Tibial nerve (tissue), 4 donors: ENCODE measurements at regions not wholly inside any gene's neighbourhood (a gene's known extent, or its start where the extent isn't known, plus 50 kb on each side); places are given as distances from the start of the nearest gene placed in this dataset.

ENCODE experiments used
- DNase-seq, 2 donors: peaks; one replicate each; pipeline ENCODE4 v3.0.0-alpha.2; 2019; ENCODE audit warnings: low spot score in 2 of 2
- H3K27ac ChIP-seq, 4 donors: fragments of 200-600 bp; sonication (generic) in 3 of 4; one replicate each; pipeline ENCODE4 v1.5.1; 2017 to 2019; ENCODE audit warnings: mild to moderate bottlenecking in 1 of 4
- H3K27me3 ChIP-seq, 2 donors: fragments of 200-600 bp; sonication (generic) in 1 of 2; one replicate each; pipeline versions ENCODE4 v1.5.1 to v1.6.0; 2017 to 2019
- H3K36me3 ChIP-seq, 3 donors: fragments of 200-600 bp; sonication (generic); one replicate each; pipeline ENCODE4 v1.5.1; 2018 to 2019
- H3K4me1 ChIP-seq, 4 donors: fragments of 200-600 bp; sonication (generic) in 3 of 4; one replicate each; pipeline ENCODE4 v1.5.1; 2017 to 2019
- H3K4me3 ChIP-seq, 4 donors: fragments of 200-600 bp; sonication (generic) in 3 of 4; one replicate each; pipeline ENCODE4 v1.5.1; 2017 to 2019; ENCODE audit warnings: mild to moderate bottlenecking in 1 of 4, moderate library complexity in 1 of 4
- H3K9me3 ChIP-seq, 4 donors: fragments of 200-600 bp; sonication (generic) in 3 of 4; one replicate each; pipeline ENCODE4 v1.5.1; 2017 to 2019
- EP300 ChIP-seq, 2 donors: sonication (generic); formaldehyde crosslinking; IDR thresholded peaks; one replicate each; pipeline ENCODE4 v1.6.1; 2017; ENCODE audit warnings: antibody characterized with exemption in 2 of 2, mild to moderate bottlenecking in 1 of 2
- POLR2A ChIP-seq, 2 donors: fragments of 450-650 bp; IDR thresholded peaks; one replicate each; pipeline ENCODE4 v1.6.1; 2017; ENCODE audit warnings: antibody characterized with exemption in 2 of 2, mild to moderate bottlenecking in 2 of 2, moderate library complexity in 2 of 2
- WGBS, 2 donors: methylation state at CpG; one replicate each; pipeline ENCODE4 v1.1.5; 2018; 5-methylcytosine and 5-hydroxymethylcytosine counted together
- TF ChIP-seq, protein P1 (sequence below), 5 experiments: fragments of 200-600 bp in 3 of 5; fragments of 450-650 bp in 2 of 5; sonication (generic) in 3 of 5; IDR thresholded peaks; one replicate each; pipeline ENCODE4 v1.5.1; 2016 to 2019; ENCODE audit warnings: antibody characterized with exemption in 5 of 5, mild to moderate bottlenecking in 3 of 5, moderate library complexity in 2 of 5

DNA sequence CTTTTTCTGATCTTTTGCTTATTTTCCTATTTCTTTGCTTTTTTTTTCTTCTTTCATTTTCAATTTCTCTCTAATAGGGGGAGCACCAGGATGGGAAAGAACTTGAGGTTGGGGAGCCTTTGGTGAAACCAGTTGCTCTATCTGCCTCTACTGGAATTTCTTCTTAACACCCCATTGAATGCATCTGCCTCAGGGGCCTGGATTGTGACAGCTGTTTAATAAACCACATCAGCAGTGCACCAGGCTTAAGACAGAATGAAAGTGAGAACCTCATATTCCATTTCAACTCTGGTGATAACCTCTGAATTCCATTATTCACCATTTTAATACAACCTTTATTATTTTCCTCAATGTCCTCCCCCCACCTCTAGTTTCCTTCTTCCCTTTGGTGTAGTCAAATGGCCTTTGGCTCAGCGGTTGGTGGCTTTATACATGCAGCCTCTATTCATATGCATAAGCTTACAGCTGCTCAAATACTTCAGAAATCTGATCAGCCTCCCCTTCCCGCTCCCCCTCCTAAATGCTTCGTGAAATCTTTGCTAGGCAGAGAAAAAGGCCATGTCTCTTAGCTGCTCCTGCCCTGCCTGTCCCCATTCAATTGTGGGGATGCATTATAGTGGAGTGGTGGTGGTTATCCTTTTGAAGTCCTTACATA, 537.3 kb upstream of the PLXNA2 start:
- Histone ChIP-seq H3K9me3 (no peaks in the 10 kb centered on the region), H3K27me3 (no peaks in the 10 kb centered on the region), H3K36me3 (no peaks in the 10 kb centered on the region), H3K27ac (no peak overlapping the region), H3K4me3 (no peak overlapping the region), H3K4me1 (no peaks in the 10 kb centered on the region)
- TF ChIP-seq, protein P1, sequence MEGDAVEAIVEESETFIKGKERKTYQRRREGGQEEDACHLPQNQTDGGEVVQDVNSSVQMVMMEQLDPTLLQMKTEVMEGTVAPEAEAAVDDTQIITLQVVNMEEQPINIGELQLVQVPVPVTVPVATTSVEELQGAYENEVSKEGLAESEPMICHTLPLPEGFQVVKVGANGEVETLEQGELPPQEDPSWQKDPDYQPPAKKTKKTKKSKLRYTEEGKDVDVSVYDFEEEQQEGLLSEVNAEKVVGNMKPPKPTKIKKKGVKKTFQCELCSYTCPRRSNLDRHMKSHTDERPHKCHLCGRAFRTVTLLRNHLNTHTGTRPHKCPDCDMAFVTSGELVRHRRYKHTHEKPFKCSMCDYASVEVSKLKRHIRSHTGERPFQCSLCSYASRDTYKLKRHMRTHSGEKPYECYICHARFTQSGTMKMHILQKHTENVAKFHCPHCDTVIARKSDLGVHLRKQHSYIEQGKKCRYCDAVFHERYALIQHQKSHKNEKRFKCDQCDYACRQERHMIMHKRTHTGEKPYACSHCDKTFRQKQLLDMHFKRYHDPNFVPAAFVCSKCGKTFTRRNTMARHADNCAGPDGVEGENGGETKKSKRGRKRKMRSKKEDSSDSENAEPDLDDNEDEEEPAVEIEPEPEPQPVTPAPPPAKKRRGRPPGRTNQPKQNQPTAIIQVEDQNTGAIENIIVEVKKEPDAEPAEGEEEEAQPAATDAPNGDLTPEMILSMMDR (IDR thresholded peaks at IDR 0.05), result no peak
- TF ChIP-seq POLR2A (IDR thresholded peaks at IDR 0.05), result no peak
- TF ChIP-seq EP300 (IDR thresholded peaks at IDR 0.05), result no peak
- DNase-seq, result no peak
- 48 to 54% methylated on average over 3 of the region's 3 CpGs for WGBS, 2 donors

DNA sequence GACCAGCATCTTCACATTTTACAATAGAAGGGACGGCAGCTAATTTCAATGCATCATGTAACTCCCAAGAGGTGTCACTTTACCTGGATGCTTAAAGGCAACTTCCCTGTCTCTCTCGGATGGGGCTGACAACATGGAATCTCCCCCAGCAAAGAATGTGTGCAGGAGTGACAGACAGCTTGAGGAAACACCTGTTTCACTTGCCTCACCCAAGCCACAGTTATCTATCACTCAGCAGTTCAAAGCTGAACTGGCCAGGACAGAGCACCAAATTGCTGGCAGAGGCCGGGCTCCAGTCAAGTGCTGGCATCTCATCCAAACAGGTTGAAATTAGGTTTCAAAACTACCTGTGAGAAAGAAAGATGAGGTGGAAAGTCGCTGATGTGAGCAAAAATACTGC, 538.0 kb upstream of the PLXNA2 start:
- no peaks in the 10 kb centered on the region for H3K27me3 ChIP-seq
- DNase-seq, result no peak
- H3K27ac ChIP-seq, result no peak overlapping the region
- H3K9me3 ChIP-seq, result no peaks in the 10 kb centered on the region
- no peaks in the 10 kb centered on the region for H3K4me1 ChIP-seq
- TF ChIP-seq, protein P1 (IDR thresholded peaks at IDR 0.05), result no peak
- TF ChIP-seq EP300 (IDR thresholded peaks at IDR 0.05) (no peak), POLR2A (IDR thresholded peaks at IDR 0.05) (no peak)
- no peak overlapping the region for H3K4me3 ChIP-seq
- 66 to 71% methylated on average over 4 of the region's 4 CpGs for WGBS, 2 donors
- H3K36me3 ChIP-seq, result no peaks in the 10 kb centered on the region

DNA sequence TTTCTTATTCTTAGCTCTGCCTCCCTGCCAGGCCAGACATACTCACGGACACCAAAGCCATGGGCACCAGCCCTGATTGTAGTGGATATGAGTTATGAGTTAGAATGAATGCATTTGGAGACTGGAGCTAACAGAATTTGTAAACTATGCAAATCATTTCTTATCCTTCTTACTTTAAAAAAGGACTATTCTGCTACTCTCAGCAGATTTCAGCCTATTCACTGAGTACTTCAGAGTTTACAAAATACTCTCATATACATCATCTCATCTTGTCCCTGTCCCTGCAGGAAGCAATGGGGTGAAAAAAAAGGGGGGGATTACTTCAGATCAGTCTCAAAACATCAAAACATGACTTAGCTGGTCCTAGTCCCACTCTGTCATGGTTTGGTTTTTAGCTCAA, 541.4 kb upstream of the PLXNA2 start:
- 62 to 63% methylated on average over 1 of the region's 1 CpG for WGBS, 2 donors
- Histone ChIP-seq H3K4me1 (no peaks in the 10 kb centered on the region), H3K27ac (no peak overlapping the region), H3K27me3 (no peaks in the 10 kb centered on the region), H3K9me3 (no peaks in the 10 kb centered on the region), H3K36me3 (no peaks in the 10 kb centered on the region), H3K4me3 (no peak overlapping the region)
- TF ChIP-seq EP300 (IDR thresholded peaks at IDR 0.05), result no peak
- TF ChIP-seq, protein P1 (IDR thresholded peaks at IDR 0.05), result no peak
- TF ChIP-seq POLR2A (IDR thresholded peaks at IDR 0.05), result no peak
- no peak for DNase-seq

DNA sequence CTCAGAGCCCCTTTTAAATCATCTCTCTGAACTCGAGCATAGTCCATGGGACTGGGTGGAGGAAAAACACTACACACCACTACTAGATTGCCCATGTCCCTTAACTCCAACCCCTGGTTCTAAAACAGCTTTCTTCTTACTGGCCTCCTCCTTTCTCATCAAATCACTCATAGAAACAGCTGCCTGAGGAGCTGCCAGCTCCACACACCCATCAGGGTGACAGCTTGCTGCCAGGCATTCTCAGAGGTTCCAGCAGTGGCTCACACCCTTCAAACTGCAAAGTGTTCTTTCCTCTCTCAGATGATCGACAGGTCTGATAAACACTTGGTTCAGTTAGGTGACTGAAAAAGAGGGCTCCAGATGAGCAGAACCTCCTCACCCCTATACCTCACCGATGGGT, 543.0 kb upstream of the PLXNA2 start:
- no peaks in the 10 kb centered on the region for H3K9me3 ChIP-seq
- H3K27me3 ChIP-seq, result no peaks in the 10 kb centered on the region
- no peak overlapping the region for H3K27ac ChIP-seq
- WGBS, 2 donors, result 56 to 67% methylated on average over 3 of the region's 3 CpGs
- H3K36me3 ChIP-seq, result no peaks in the 10 kb centered on the region
- TF ChIP-seq EP300 (IDR thresholded peaks at IDR 0.05) (no peak), POLR2A (IDR thresholded peaks at IDR 0.05) (no peak)
- TF ChIP-seq, protein P1 (IDR thresholded peaks at IDR 0.05), result no peak
- H3K4me3 ChIP-seq, result no peak overlapping the region
- no peak for DNase-seq
- no peaks in the 10 kb centered on the region for H3K4me1 ChIP-seq

DNA sequence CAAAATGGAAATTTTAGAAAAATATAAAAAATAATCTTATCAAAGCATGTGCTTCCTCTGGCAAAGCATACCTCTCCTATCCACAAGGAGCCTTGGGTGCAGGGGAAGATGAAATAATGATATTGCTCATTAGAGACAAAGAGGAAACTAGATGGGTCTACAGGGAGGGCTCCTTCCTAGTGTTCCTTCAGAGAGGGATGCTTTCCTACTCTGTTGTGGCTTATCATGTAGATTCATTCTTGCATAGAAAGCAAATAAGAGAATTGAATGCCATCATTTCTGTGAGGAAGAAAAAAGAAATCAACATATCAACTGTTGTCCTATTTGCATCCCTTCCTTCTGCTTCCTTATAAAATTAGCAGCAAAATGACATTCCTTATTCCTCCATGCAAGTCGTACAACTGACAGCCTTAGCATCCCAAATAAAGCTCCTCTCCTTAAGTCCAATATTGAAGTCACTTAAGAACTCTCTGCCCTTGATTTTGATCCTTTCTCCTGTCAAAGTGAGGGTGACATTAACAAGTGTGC, 543.9 kb upstream of the PLXNA2 start:
- Histone ChIP-seq H3K27ac (no peak overlapping the region), H3K27me3 (no peaks in the 10 kb centered on the region)
- WGBS, 2 donors, result 43 to 50% methylated on average over 1 of the region's 1 CpG

More for the DNA sequence above, 543.9 kb upstream of the PLXNA2 start:
- H3K9me3 ChIP-seq, result no peaks in the 10 kb centered on the region
- no peaks in the 10 kb centered on the region for H3K36me3 ChIP-seq
- H3K4me1 ChIP-seq, result no peaks in the 10 kb centered on the region
- TF ChIP-seq POLR2A (IDR thresholded peaks at IDR 0.05) (no peak), EP300 (IDR thresholded peaks at IDR 0.05) (no peak)
- TF ChIP-seq, protein P1 (IDR thresholded peaks at IDR 0.05), result no peak
- H3K4me3 ChIP-seq, result no peak overlapping the region
- no peak for DNase-seq
